Ecto neural progenitor cell (in vitro differentiated cells): ENCODE measurements at regions not wholly inside any gene's neighbourhood (a gene's known extent, or its start where the extent isn't known, plus 50 kb on each side); places are given as distances from the start of the nearest gene placed in this dataset.
"Not testable (repeated sequence)": the region's sequence is repeated elsewhere in the genome, so short reads cannot be mapped to it uniquely, and the experiment has no call there.

ENCODE experiments used
- DNase-seq: peaks from one replicate; pipeline ENCODE4 v3.0.0-alpha.2; 2018; ENCODE audit warnings: low spot score

DNA sequence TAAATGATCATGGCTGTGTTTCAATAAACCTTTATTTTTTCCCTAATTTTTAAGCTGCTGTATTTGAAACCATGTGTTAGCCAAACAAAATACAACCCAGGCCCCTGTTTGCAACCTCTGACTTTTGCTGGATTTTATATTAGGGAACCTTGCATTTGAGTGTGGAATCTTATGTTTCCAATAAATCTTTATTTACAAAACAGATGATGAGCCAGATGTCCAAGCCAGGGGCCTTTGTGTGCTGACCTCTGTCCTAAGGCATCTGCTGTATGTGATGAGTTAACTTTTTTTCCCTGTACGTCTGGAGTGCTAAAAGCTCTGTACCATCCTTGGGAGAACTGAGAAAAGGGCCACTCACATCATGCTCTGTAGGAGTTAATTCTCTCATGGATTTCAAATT lies 162.9 kb downstream of the TRIB2 start:
- DNase-seq: no peak

DNA sequence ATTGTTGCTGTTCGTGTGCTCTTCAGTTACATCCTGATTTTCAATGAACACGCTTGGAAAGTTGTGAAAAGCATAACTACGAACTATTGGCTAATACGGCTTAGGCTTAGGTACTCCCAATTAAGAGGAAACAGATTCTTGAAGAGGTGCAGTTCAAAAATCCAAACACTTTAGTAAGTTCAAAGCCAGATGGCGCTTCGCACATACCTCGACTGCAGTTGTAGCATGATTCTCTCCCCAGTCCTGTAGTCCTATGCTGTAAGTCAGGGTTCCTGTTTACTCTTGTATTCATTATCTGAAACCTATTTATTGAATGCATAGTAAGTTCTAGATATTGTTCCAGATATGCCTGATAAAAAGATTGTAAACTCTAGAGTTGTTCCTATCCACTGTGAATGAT lies 165.2 kb downstream of the TRIB2 start:
- DNase-seq: no peak

DNA sequence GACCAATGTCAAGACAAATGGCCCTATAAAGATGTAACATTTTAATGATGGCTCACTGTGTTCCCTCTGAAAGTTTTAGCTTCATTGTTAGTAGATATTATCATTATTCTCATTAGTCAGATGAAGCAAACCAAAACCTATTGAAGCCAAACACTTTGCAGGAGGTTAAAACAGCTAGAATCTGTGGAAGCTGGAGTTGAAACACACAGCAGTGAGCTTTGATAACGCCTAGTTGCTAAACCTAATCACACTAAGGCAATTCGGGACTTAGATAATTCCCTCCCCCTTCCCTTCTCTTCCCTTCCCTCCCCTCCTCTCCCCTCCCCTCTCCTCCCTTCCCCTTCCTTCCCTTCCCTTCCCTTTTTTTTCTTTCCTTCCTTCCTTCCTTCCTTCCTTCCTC lies 165.7 kb downstream of the TRIB2 start:
- DNase-seq: no peak

- no peak for DNase-seq
These were observed 167.2 kb downstream of the TRIB2 start for GRCh38 chr2:12883906-12884305.

- DNase-seq: no peak
These were observed 168.1 kb downstream of the TRIB2 start for GRCh38 chr2:12884713-12885282.

- DNase-seq: no peak
These were observed 173.3 kb downstream of the TRIB2 start for GRCh38 chr2:12890066-12890465.

DNA sequence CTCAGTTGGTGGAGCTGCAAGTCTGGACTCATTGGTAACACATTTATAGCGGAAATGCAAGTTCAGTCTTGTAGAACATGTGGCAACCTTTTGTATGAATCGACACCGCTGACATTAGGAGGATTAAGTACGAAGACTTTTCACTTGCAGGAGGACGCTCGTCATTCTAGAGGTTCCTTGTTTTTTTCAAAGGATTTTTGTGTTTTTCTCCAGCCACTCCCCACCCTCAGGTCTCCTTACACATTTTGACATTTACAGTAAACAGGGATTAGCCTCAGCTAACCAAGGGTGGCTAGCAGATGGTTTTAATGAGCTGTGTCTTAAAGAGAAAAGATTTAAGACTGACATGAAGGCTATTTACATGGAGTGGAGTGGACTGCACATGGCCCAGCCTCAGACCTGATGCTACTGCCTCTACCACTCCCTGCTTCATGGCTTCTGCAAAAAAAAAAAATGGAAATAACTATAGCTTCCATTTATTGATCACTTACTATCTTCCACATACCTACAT lies 173.8 kb downstream of the TRIB2 start:
- DNase-seq: no peak

DNA sequence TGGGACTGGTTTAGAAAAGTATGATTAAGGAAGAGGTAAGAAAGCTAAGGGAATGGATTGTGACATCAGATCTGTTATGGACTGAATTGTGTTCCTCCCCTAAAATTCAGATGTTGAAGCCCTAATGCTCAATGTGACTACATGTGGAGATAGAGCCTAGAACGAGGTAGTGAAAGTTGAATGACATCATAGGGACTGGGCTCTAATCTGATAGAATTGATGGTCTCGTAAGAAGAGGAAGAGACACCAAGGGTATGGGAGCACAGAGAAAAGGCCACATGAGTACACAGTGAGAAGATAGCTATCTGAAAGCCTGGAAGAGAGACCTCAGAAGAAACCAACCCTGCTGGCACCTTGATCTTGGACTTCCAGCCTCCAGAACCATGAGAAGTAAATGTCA lies 178.3 kb downstream of the TRIB2 start:
- DNase-seq: no peak

- no peak for DNase-seq
These were observed 179.7 kb downstream of the TRIB2 start for GRCh38 chr2:12896318-12896982.

DNA sequence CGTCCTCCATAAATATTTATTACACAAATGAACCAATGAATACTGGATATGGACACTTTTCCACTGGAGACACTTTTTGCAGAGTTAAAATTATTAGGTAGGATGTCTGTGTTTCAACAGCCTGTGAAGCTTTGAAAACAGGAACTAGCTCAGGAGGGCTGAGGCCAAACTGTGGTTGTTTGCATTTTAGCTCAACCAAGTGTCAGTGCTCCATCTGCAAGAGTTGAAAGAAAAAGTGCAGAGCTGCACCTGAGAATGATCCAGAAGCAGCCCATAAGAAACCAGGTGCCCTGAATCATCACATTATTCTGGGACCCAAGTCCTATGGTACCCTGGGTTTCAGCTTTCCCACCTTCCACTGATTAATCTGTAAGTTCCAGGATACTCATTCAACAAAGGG lies 180.4 kb downstream of the TRIB2 start:
- no peak for DNase-seq

- no peak for DNase-seq
These were observed 186.5 kb downstream of the TRIB2 start for GRCh38 chr2:12903272-12903671.

DNA sequence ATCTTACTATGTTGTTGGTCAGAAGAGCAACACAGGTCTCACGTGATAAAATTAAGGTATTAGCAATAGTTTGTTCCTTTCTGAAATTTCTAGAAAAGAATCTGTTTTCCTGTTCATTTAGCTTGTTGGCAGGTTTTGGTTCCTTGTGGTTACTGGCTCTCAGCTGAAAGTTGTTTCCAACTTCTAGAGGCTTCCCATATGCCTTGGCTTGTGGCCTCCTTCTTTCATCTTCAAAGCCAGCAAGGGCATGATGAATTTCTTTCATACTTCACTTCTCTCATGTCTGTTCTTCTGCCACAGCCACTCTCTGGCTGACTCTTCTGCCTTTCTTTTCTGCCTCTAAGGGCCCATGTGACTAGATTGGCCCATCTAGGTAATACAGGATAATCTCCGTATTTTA lies 193.7 kb downstream of the TRIB2 start:
- DNase-seq: no peak

DNA sequence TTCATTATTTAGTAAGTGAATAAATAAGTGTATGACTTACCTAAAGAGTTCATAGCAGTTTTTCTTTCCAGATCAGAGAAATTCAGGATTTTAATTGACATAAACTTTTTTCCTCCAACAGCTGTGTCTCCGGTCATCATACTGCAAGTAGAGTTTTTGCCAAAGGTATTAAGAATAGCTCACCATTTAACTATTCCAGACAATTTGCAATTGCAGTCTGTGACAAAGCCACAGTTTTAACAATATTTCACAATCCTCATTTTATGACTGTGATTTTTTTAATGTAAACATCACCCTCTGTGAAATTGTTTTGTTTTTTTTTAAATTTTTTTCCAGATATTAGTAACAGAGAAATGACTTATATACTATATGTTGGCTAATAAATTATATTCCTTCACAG lies 199.1 kb downstream of the TRIB2 start:
- no peak for DNase-seq

DNA sequence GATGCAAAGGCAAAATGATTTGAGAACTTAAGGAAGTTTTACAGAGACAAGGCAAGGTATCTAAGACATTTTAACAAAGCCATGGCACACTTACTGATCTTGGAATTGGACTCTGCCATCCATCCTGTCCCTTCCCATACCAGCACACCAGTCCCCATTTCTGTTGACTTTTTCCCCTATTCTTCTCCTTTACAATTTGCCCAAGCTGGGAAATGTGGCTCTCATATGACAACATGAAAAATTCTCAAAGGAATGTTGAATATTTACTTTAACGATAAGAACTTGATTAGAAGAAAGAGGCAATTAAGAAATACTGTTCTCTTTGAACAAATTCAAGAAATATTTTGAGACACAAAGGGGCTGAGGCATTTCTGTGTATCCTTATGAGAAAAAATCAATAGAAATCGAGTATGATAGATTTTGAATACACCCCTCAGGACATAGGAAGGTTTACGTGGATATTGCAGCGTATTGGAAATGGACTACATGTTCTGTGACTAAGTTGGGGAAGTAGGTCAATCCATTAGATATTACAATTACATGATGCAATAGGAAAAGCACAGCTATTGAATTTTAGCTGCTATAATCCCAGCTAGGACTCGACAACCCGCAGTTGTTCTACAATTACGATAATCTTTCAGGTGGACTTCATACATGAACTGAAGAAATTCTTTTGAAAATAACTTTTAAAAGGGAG lies 201.6 kb downstream of the TRIB2 start:
- no peak for DNase-seq

GRCh38 chr2:12918835-12919445 lies 202.2 kb downstream of the TRIB2 start:
- no peak for DNase-seq

- no peak for DNase-seq
These were observed 204.6 kb downstream of the TRIB2 start for GRCh38 chr2:12921321-12921720.

GRCh38 chr2:12923907-12924610 lies 207.3 kb downstream of the TRIB2 start:
- no peak for DNase-seq

GRCh38 chr2:12926641-12927040 lies 209.9 kb downstream of the TRIB2 start:
- DNase-seq: not testable (repeated sequence)

GRCh38 chr2:12928197-12928774 lies 211.6 kb downstream of the TRIB2 start:
- DNase-seq: no peak

- DNase-seq: no peak
These were observed 212.2 kb downstream of the TRIB2 start for GRCh38 chr2:12928775-12929401.

DNA sequence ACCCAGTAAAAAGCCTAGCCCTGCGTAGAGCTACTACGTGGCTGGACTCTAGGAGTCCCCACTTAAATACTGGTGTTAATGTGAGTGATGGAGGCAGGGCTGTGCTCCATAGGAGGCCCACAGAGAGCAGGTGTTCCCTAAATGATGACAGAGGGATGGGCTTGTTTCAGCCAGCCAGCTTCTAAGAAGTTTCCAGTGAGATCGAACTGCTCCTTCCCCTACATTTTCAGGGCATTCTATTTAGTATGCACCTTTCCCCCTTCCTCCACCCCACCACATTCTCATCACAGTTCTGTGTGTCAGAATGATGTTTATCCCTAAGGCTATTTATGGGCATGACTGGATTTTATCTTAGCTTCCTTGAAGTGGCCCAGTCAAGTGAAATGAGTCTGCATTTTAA lies 213.0 kb downstream of the TRIB2 start:
- DNase-seq: no peak

GRCh38 chr2:12930391-12930790 lies 213.7 kb downstream of the TRIB2 start:
- DNase-seq: no peak
